Lower lobe of right lung (tissue), 2 donors: ENCODE measurements at regions not wholly inside any gene's neighbourhood (a gene's known extent, or its start where the extent isn't known, plus 50 kb on each side); places are given as distances from the start of the nearest gene placed in this dataset.
"Not testable (repeated sequence)": the region's sequence is repeated elsewhere in the genome, so short reads cannot be mapped to it uniquely, and the experiment has no call there.

Source experiments
- ATAC-seq, 2 donors: fragments of 200-7000 bp; cut with Tn5 transposase; one replicate each; pipeline ENCODE4 v1.9.1; 2020 to 2022; ENCODE audit warnings: mild to moderate bottlenecking in 2 of 2, moderate library complexity in 2 of 2
- DNase-seq: peaks from one replicate; pipeline ENCODE4 v3.0.0-alpha.2; 2020
- H3K27ac ChIP-seq: fragments of 200-600 bp; one replicate; pipeline ENCODE4 v1.8.0; 2022
- H3K27me3 ChIP-seq: fragments of 200-600 bp; one replicate; pipeline ENCODE4 v1.8.0; 2022; ENCODE audit warnings: low read depth
- H3K36me3 ChIP-seq: fragments of 200-600 bp; one replicate; pipeline ENCODE4 v1.8.0; 2022; ENCODE audit warnings: mild to moderate bottlenecking
- H3K4me1 ChIP-seq: fragments of 200-600 bp; one replicate; pipeline ENCODE4 v1.8.0; 2022
- H3K4me3 ChIP-seq: fragments of 200-600 bp; one replicate; pipeline ENCODE4 v1.8.0; 2022; ENCODE audit warnings: mild to moderate bottlenecking
- H3K9me3 ChIP-seq: fragments of 200-600 bp; one replicate; pipeline ENCODE4 v1.8.0; 2022
- CTCF ChIP-seq: fragments of 200-600 bp; IDR thresholded peaks from one replicate; pipeline ENCODE4 v1.8.0; 2022; ENCODE audit warnings: antibody characterized with exemption, mild to moderate bottlenecking
- intact Hi-C: fragments of 100-400 bp; cut with DNase I; formaldehyde crosslinking; loops from one replicate; pipeline ENCODE4 v1.11.0; 2022
- donor health status: DM: no; HTN: yes; CAD: no; lungs with severe emphysema.

GRCh38 chr3:166527325-166527724 is 690.1 kb upstream of the BCHE start:
- Histone ChIP-seq H3K9me3 (peaks cover 12% of the 10 kb centered on the region), H3K36me3 (no peaks in the 10 kb centered on the region), H3K27ac (no peak overlapping the region), H3K27me3 (no peaks in the 10 kb centered on the region), H3K4me1 (no peaks in the 10 kb centered on the region), H3K4me3 (no peak overlapping the region)
- no peak for TF ChIP-seq CTCF
- no peak for DNase-seq
- no peak for ATAC-seq
- intact Hi-C loops, result no loop called here

- Histone ChIP-seq H3K4me3 (no peak overlapping the region), H3K27ac (no peak overlapping the region), H3K9me3 (peaks cover 7% of the 10 kb centered on the region), H3K36me3 (no peaks in the 10 kb centered on the region), H3K4me1 (no peaks in the 10 kb centered on the region), H3K27me3 (no peaks in the 10 kb centered on the region)
- intact Hi-C loops, result no loop called here
- DNase-seq (no peak), ATAC-seq (no peak)
- TF ChIP-seq CTCF, result no peak
Observed at GRCh38 chr3:166526881-166527280, 689.7 kb upstream of the BCHE start.

- H3K9me3 ChIP-seq, result no peaks in the 10 kb centered on the region
- H3K4me1 ChIP-seq, result no peaks in the 10 kb centered on the region
- no peak overlapping the region for H3K4me3 ChIP-seq
- intact Hi-C loops, result no loop called here
- no peaks in the 10 kb centered on the region for H3K27me3 ChIP-seq
- H3K36me3 ChIP-seq, result no peaks in the 10 kb centered on the region
- H3K27ac ChIP-seq, result no peak overlapping the region
- DNase-seq, result no peak
- TF ChIP-seq CTCF, result no peak
- ATAC-seq, result no peak
Observed at GRCh38 chr3:166522017-166522416, 684.8 kb upstream of the BCHE start.

- no peaks in the 10 kb centered on the region for H3K9me3 ChIP-seq
- no peaks in the 10 kb centered on the region for H3K27me3 ChIP-seq
- DNase-seq, result no peak
- no peak overlapping the region for H3K4me3 ChIP-seq
- intact Hi-C loops, result no loop called here
- no peak overlapping the region for H3K27ac ChIP-seq
- no peaks in the 10 kb centered on the region for H3K4me1 ChIP-seq
- TF ChIP-seq CTCF, result no peak
- no peaks in the 10 kb centered on the region for H3K36me3 ChIP-seq
- no peak for ATAC-seq
Observed at GRCh38 chr3:166519443-166519842, 682.2 kb upstream of the BCHE start.

GRCh38 chr3:166518040-166518439 is 680.8 kb upstream of the BCHE start:
- H3K9me3 ChIP-seq, result no peaks in the 10 kb centered on the region
- ATAC-seq, result no peak
- no peak for DNase-seq
- H3K4me3 ChIP-seq, result no peak overlapping the region
- no peaks in the 10 kb centered on the region for H3K27me3 ChIP-seq
- intact Hi-C loops, result no loop called here
- no peak overlapping the region for H3K27ac ChIP-seq
- no peaks in the 10 kb centered on the region for H3K36me3 ChIP-seq
- TF ChIP-seq CTCF, result no peak
- H3K4me1 ChIP-seq, result no peaks in the 10 kb centered on the region

GRCh38 chr3:166510382-166510781 is 673.2 kb upstream of the BCHE start:
- Histone ChIP-seq H3K27me3 (no peaks in the 10 kb centered on the region), H3K9me3 (no peaks in the 10 kb centered on the region), H3K27ac (no peak overlapping the region), H3K4me1 (no peaks in the 10 kb centered on the region), H3K36me3 (no peaks in the 10 kb centered on the region), H3K4me3 (no peak overlapping the region)
- ATAC-seq (no peak), DNase-seq (no peak)
- intact Hi-C loops, result no loop called here
- TF ChIP-seq CTCF, result no peak

GRCh38 chr3:166500420-166500819 is 663.2 kb upstream of the BCHE start:
- DNase-seq, ATAC-seq, intact Hi-C loops: not testable (repeated sequence)

More at GRCh38 chr3:166500420-166500819, 663.2 kb upstream of the BCHE start:
- H3K36me3 ChIP-seq, H3K27me3 ChIP-seq, H3K27ac ChIP-seq, H3K4me3 ChIP-seq, H3K9me3 ChIP-seq, H3K4me1 ChIP-seq: not testable (repeated sequence)
